Spinal cord (tissue), 9 donors: ENCODE measurements at regions not wholly inside any gene's neighbourhood (a gene's known extent, or its start where the extent isn't known, plus 50 kb on each side); places are given as distances from the start of the nearest gene placed in this dataset.

Source experiments
- DNase-seq, 6 donors: peaks; one replicate each; pipeline versions ENCODE4 v3.0.0 to v3.0.0-alpha.2; 2013 to 2015; ENCODE audit warnings: low spot score in 6 of 6, low read depth in 4 of 6
- H3K27ac ChIP-seq: one replicate; pipeline ENCODE4 v1.5.1; 2013; ENCODE audit warnings: low read depth, low read length, control low read depth
- H3K27me3 ChIP-seq: one replicate; pipeline ENCODE4 v1.6.1; 2013; ENCODE audit warnings: low read length; ENCODE audit not compliant: control insufficient read depth, insufficient read depth
- H3K36me3 ChIP-seq: one replicate; pipeline ENCODE4 v1.6.1; 2013; ENCODE audit warnings: low read length; ENCODE audit not compliant: control insufficient read depth, insufficient read depth
- H3K4me1 ChIP-seq: one replicate; pipeline ENCODE4 v1.6.1; 2013; ENCODE audit warnings: low read length; ENCODE audit not compliant: control insufficient read depth, insufficient read depth
- H3K4me3 ChIP-seq: one replicate; pipeline ENCODE4 v1.5.1; 2013; ENCODE audit warnings: low read depth, low read length, control low read depth
- H3K9me3 ChIP-seq: one replicate; pipeline ENCODE4 v1.6.1; 2013; ENCODE audit warnings: low read length; ENCODE audit not compliant: control insufficient read depth, insufficient read depth
- WGBS: methylation state at CpG from one replicate; pipeline ENCODE4 v1.1.5; 2013; ENCODE audit warnings: missing lambda C conversion rate; ENCODE audit not compliant: insufficient coverage; 5-methylcytosine and 5-hydroxymethylcytosine counted together
- donor health status: healthy.

GRCh38 chr1:188672153-188672552 is 1805.5 kb downstream of the BRINP3 start:
- H3K4me3 ChIP-seq, result no peak overlapping the region
- no peak for DNase-seq
- H3K27ac ChIP-seq, result no peak overlapping the region
- no peaks in the 10 kb centered on the region for H3K4me1 ChIP-seq
- no peaks in the 10 kb centered on the region for H3K27me3 ChIP-seq
- H3K9me3 ChIP-seq, result no peaks in the 10 kb centered on the region
- no peaks in the 10 kb centered on the region for H3K36me3 ChIP-seq

- DNase-seq, result no peak
- Histone ChIP-seq H3K9me3 (no peaks in the 10 kb centered on the region), H3K36me3 (no peaks in the 10 kb centered on the region), H3K27me3 (no peaks in the 10 kb centered on the region), H3K4me3 (no peak overlapping the region), H3K4me1 (no peaks in the 10 kb centered on the region), H3K27ac (no peak overlapping the region)
- 50% methylated on average over 2 of the region's 4 CpGs for WGBS
Observed at GRCh38 chr1:188689542-188689941, 1788.1 kb downstream of the BRINP3 start.

- H3K4me1 ChIP-seq, result no peaks in the 10 kb centered on the region
- H3K9me3 ChIP-seq, result no peaks in the 10 kb centered on the region
- no peaks in the 10 kb centered on the region for H3K27me3 ChIP-seq
- WGBS, result no CpG with 5 or more reads among the region's 2 CpGs
- H3K27ac ChIP-seq, result no peak overlapping the region
- DNase-seq, result no peak
- no peak overlapping the region for H3K4me3 ChIP-seq
- H3K36me3 ChIP-seq, result no peaks in the 10 kb centered on the region
Observed at GRCh38 chr1:188700116-188700515, 1777.5 kb downstream of the BRINP3 start.

- peak in 1 of 6 donors; percentile 6 for DNase-seq
- no peaks in the 10 kb centered on the region for H3K36me3 ChIP-seq
- H3K27ac ChIP-seq, result no peak overlapping the region
- H3K9me3 ChIP-seq, result no peaks in the 10 kb centered on the region
- H3K27me3 ChIP-seq, result no peaks in the 10 kb centered on the region
- H3K4me3 ChIP-seq, result no peak overlapping the region
- H3K4me1 ChIP-seq, result no peaks in the 10 kb centered on the region
- 100% methylated on average over 1 of the region's 4 CpGs for WGBS
Observed at GRCh38 chr1:188706742-188707141, 1770.9 kb downstream of the BRINP3 start.

- no peak overlapping the region for H3K4me3 ChIP-seq
Observed at GRCh38 chr1:188708795-188709535, 1768.7 kb downstream of the BRINP3 start.

GRCh38 chr1:188715566-188715965 is 1762.1 kb downstream of the BRINP3 start:
- Histone ChIP-seq H3K27ac (no peak overlapping the region), H3K27me3 (no peaks in the 10 kb centered on the region), H3K36me3 (no peaks in the 10 kb centered on the region), H3K9me3 (no peaks in the 10 kb centered on the region), H3K4me3 (no peak overlapping the region), H3K4me1 (no peaks in the 10 kb centered on the region)
- no peak for DNase-seq
- WGBS, result no CpG with 5 or more reads among the region's 1 CpG

More at GRCh38 chr1:188708795-188709535, 1768.7 kb downstream of the BRINP3 start:
- H3K4me1 ChIP-seq, result no peaks in the 10 kb centered on the region
- no CpG with 5 or more reads among the region's 4 CpGs for WGBS
- H3K36me3 ChIP-seq, result no peaks in the 10 kb centered on the region
- no peak overlapping the region for H3K27ac ChIP-seq
- peak in 1 of 6 donors; percentile 45 for DNase-seq
- no peaks in the 10 kb centered on the region for H3K27me3 ChIP-seq
- H3K9me3 ChIP-seq, result no peaks in the 10 kb centered on the region

- Histone ChIP-seq H3K4me3 (no peak overlapping the region), H3K4me1 (no peaks in the 10 kb centered on the region), H3K36me3 (no peaks in the 10 kb centered on the region), H3K27me3 (no peaks in the 10 kb centered on the region), H3K9me3 (no peaks in the 10 kb centered on the region), H3K27ac (no peak overlapping the region)
- DNase-seq, result no peak
- 100% methylated on average over 1 of the region's 3 CpGs for WGBS
Observed at GRCh38 chr1:188719735-188720134, 1757.9 kb downstream of the BRINP3 start.

GRCh38 chr1:188723332-188724020 is 1754.2 kb downstream of the BRINP3 start:
- WGBS, result 86% methylated on average over 1 of the region's 2 CpGs
- Histone ChIP-seq H3K4me3 (no peak overlapping the region), H3K27ac (no peak overlapping the region), H3K27me3 (no peaks in the 10 kb centered on the region), H3K9me3 (no peaks in the 10 kb centered on the region), H3K36me3 (no peaks in the 10 kb centered on the region), H3K4me1 (no peaks in the 10 kb centered on the region)
- DNase-seq, result no peak

- no peak for DNase-seq
- Histone ChIP-seq H3K4me3 (no peak overlapping the region), H3K4me1 (no peaks in the 10 kb centered on the region), H3K27ac (no peak overlapping the region), H3K9me3 (no peaks in the 10 kb centered on the region), H3K27me3 (no peaks in the 10 kb centered on the region), H3K36me3 (no peaks in the 10 kb centered on the region)
Observed at GRCh38 chr1:188729039-188729438, 1748.6 kb downstream of the BRINP3 start.

GRCh38 chr1:188735567-188735966 is 1742.1 kb downstream of the BRINP3 start:
- DNase-seq, result no peak
- Histone ChIP-seq H3K9me3 (no peaks in the 10 kb centered on the region), H3K27ac (no peak overlapping the region), H3K36me3 (no peaks in the 10 kb centered on the region), H3K27me3 (no peaks in the 10 kb centered on the region), H3K4me3 (no peak overlapping the region), H3K4me1 (no peaks in the 10 kb centered on the region)
- WGBS, result 84% methylated on average over 4 of the region's 4 CpGs
